ENCODE measurements at regions not wholly inside any gene's neighbourhood (a gene's known extent, or its start where the extent isn't known, plus 50 kb on each side); places are given as distances from the start of the nearest gene placed in this dataset.
"Not testable (repeated sequence)": the region's sequence is repeated elsewhere in the genome, so short reads cannot be mapped to it uniquely, and the experiment has no call there.

GRCh38 chr14:55819610-55820304, 239.8 kb downstream of the KTN1 start:
- Histone ChIP-seq H3K4me3 (ENCODE audit: low read length in 2 of 2) (no peak overlapping the region), H3K36me3 (ENCODE audit: control insufficient read depth in 2 of 2, insufficient read depth in 2 of 2, low read length in 2 of 2) (no peaks in the 10 kb centered on the region), H3K27me3 (ENCODE audit: control insufficient read depth in 2 of 2, insufficient read depth in 2 of 2, low read length in 2 of 2) (no peaks in the 10 kb centered on the region), H3K4me1 (ENCODE audit: control insufficient read depth in 2 of 2, insufficient read depth in 2 of 2, low read length in 2 of 2) (no peaks in the 10 kb centered on the region), H3K27ac (ENCODE audit: low read depth in 2 of 2, low read length in 2 of 2) (no peak overlapping the region), H3K9me3 (ENCODE audit: control insufficient read depth in 2 of 2, low read length in 2 of 2) (peaks cover 0 to 4% of the 10 kb centered on the region in 2 donors), H3K9ac (ENCODE audit: low read depth in 1 of 2, low read length in 2 of 2) (no peak overlapping the region)

- no peaks in the 10 kb centered on the region for H3K4me1 ChIP-seq (ENCODE audit: control insufficient read depth in 2 of 2, insufficient read depth in 2 of 2, low read length in 2 of 2)
- H3K4me3 ChIP-seq (ENCODE audit: low read length in 2 of 2) = no peak overlapping the region
- H3K27me3 ChIP-seq (ENCODE audit: control insufficient read depth in 2 of 2, insufficient read depth in 2 of 2, low read length in 2 of 2) = no peaks in the 10 kb centered on the region
These were observed 242.9 kb downstream of the KTN1 start for GRCh38 chr14:55822906-55823305.

GRCh38 chr14:55832122-55832911, 252.3 kb downstream of the KTN1 start:
- Histone ChIP-seq H3K4me1 (ENCODE audit: control insufficient read depth in 2 of 2, insufficient read depth in 2 of 2, low read length in 2 of 2) (peaks cover 0 to 12% of the 10 kb centered on the region in 2 donors), H3K4me3 (ENCODE audit: low read length in 2 of 2) (peak overlapping the region; percentile 44 to 66), H3K36me3 (ENCODE audit: control insufficient read depth in 2 of 2, insufficient read depth in 2 of 2, low read length in 2 of 2) (no peaks in the 10 kb centered on the region), H3K9ac (ENCODE audit: low read depth in 1 of 2, low read length in 2 of 2) (peak overlapping the region in 1 of 2 donors; percentile 60), H3K27ac (ENCODE audit: low read depth in 2 of 2, low read length in 2 of 2) (peak overlapping the region; percentile 53 to 78), H3K9me3 (ENCODE audit: control insufficient read depth in 2 of 2, low read length in 2 of 2) (no peaks in the 10 kb centered on the region), H3K27me3 (ENCODE audit: control insufficient read depth in 2 of 2, insufficient read depth in 2 of 2, low read length in 2 of 2) (no peaks in the 10 kb centered on the region)

More at GRCh38 chr14:55822906-55823305, 242.9 kb downstream of the KTN1 start:
- H3K27ac ChIP-seq (ENCODE audit: low read depth in 2 of 2, low read length in 2 of 2) = no peak overlapping the region
- no peak overlapping the region for H3K9ac ChIP-seq (ENCODE audit: low read depth in 1 of 2, low read length in 2 of 2)
- H3K36me3 ChIP-seq (ENCODE audit: control insufficient read depth in 2 of 2, insufficient read depth in 2 of 2, low read length in 2 of 2) = no peaks in the 10 kb centered on the region
- H3K9me3 ChIP-seq (ENCODE audit: control insufficient read depth in 2 of 2, low read length in 2 of 2) = peaks cover 0 to 4% of the 10 kb centered on the region in 2 donors

GRCh38 chr14:55832974-55833373, 253.0 kb downstream of the KTN1 start:
- H3K9ac ChIP-seq (ENCODE audit: low read depth in 1 of 2, low read length in 2 of 2) = no peak overlapping the region
- H3K27ac ChIP-seq (ENCODE audit: low read depth in 2 of 2, low read length in 2 of 2) = peak overlapping the region in 1 of 2 donors; percentile 78
- no peaks in the 10 kb centered on the region for H3K27me3 ChIP-seq (ENCODE audit: control insufficient read depth in 2 of 2, insufficient read depth in 2 of 2, low read length in 2 of 2)
- no peaks in the 10 kb centered on the region for H3K36me3 ChIP-seq (ENCODE audit: control insufficient read depth in 2 of 2, insufficient read depth in 2 of 2, low read length in 2 of 2)
- no peaks in the 10 kb centered on the region for H3K9me3 ChIP-seq (ENCODE audit: control insufficient read depth in 2 of 2, low read length in 2 of 2)
- peak overlapping the region in 1 of 2 donors; percentile 66 for H3K4me3 ChIP-seq (ENCODE audit: low read length in 2 of 2)
- H3K4me1 ChIP-seq (ENCODE audit: control insufficient read depth in 2 of 2, insufficient read depth in 2 of 2, low read length in 2 of 2) = peaks cover 0 to 12% of the 10 kb centered on the region in 2 donors

GRCh38 chr14:55834390-55834789, 254.4 kb downstream of the KTN1 start:
- no peak overlapping the region for H3K4me3 ChIP-seq (ENCODE audit: low read length in 2 of 2)
- H3K9ac ChIP-seq (ENCODE audit: low read depth in 1 of 2, low read length in 2 of 2) = no peak overlapping the region
- H3K4me1 ChIP-seq (ENCODE audit: control insufficient read depth in 2 of 2, insufficient read depth in 2 of 2, low read length in 2 of 2) = peaks cover 0 to 12% of the 10 kb centered on the region in 2 donors
- H3K9me3 ChIP-seq (ENCODE audit: control insufficient read depth in 2 of 2, low read length in 2 of 2) = no peaks in the 10 kb centered on the region
- H3K36me3 ChIP-seq (ENCODE audit: control insufficient read depth in 2 of 2, insufficient read depth in 2 of 2, low read length in 2 of 2) = no peaks in the 10 kb centered on the region
- H3K27me3 ChIP-seq (ENCODE audit: control insufficient read depth in 2 of 2, insufficient read depth in 2 of 2, low read length in 2 of 2) = no peaks in the 10 kb centered on the region
- no peak overlapping the region for H3K27ac ChIP-seq (ENCODE audit: low read depth in 2 of 2, low read length in 2 of 2)

GRCh38 chr14:55835985-55836384, 256.0 kb downstream of the KTN1 start:
- H3K27me3 ChIP-seq (ENCODE audit: control insufficient read depth in 2 of 2, insufficient read depth in 2 of 2, low read length in 2 of 2) = no peaks in the 10 kb centered on the region
- no peak overlapping the region for H3K9ac ChIP-seq (ENCODE audit: low read depth in 1 of 2, low read length in 2 of 2)
- no peaks in the 10 kb centered on the region for H3K36me3 ChIP-seq (ENCODE audit: control insufficient read depth in 2 of 2, insufficient read depth in 2 of 2, low read length in 2 of 2)
- H3K9me3 ChIP-seq (ENCODE audit: control insufficient read depth in 2 of 2, low read length in 2 of 2) = no peaks in the 10 kb centered on the region
- peaks cover 0 to 12% of the 10 kb centered on the region in 2 donors for H3K4me1 ChIP-seq (ENCODE audit: control insufficient read depth in 2 of 2, insufficient read depth in 2 of 2, low read length in 2 of 2)
- no peak overlapping the region for H3K4me3 ChIP-seq (ENCODE audit: low read length in 2 of 2)
- H3K27ac ChIP-seq (ENCODE audit: low read depth in 2 of 2, low read length in 2 of 2) = no peak overlapping the region

GRCh38 chr14:55837467-55837866, 257.5 kb downstream of the KTN1 start:
- no peak overlapping the region for H3K9ac ChIP-seq (ENCODE audit: low read depth in 1 of 2, low read length in 2 of 2)
- peaks cover 0 to under 1% of the 10 kb centered on the region in 2 donors for H3K4me1 ChIP-seq (ENCODE audit: control insufficient read depth in 2 of 2, insufficient read depth in 2 of 2, low read length in 2 of 2)
- H3K4me3 ChIP-seq (ENCODE audit: low read length in 2 of 2) = no peak overlapping the region
- no peaks in the 10 kb centered on the region for H3K9me3 ChIP-seq (ENCODE audit: control insufficient read depth in 2 of 2, low read length in 2 of 2)
- H3K36me3 ChIP-seq (ENCODE audit: control insufficient read depth in 2 of 2, insufficient read depth in 2 of 2, low read length in 2 of 2) = no peaks in the 10 kb centered on the region
- H3K27me3 ChIP-seq (ENCODE audit: control insufficient read depth in 2 of 2, insufficient read depth in 2 of 2, low read length in 2 of 2) = no peaks in the 10 kb centered on the region
- H3K27ac ChIP-seq (ENCODE audit: low read depth in 2 of 2, low read length in 2 of 2) = no peak overlapping the region

GRCh38 chr14:55838529-55839052, 258.6 kb downstream of the KTN1 start:
- Histone ChIP-seq H3K9me3 (ENCODE audit: control insufficient read depth in 2 of 2, low read length in 2 of 2) (no peaks in the 10 kb centered on the region), H3K9ac (ENCODE audit: low read depth in 1 of 2, low read length in 2 of 2) (no peak overlapping the region), H3K4me1 (ENCODE audit: control insufficient read depth in 2 of 2, insufficient read depth in 2 of 2, low read length in 2 of 2) (no peaks in the 10 kb centered on the region), H3K27ac (ENCODE audit: low read depth in 2 of 2, low read length in 2 of 2) (no peak overlapping the region), H3K4me3 (ENCODE audit: low read length in 2 of 2) (no peak overlapping the region), H3K36me3 (ENCODE audit: control insufficient read depth in 2 of 2, insufficient read depth in 2 of 2, low read length in 2 of 2) (no peaks in the 10 kb centered on the region), H3K27me3 (ENCODE audit: control insufficient read depth in 2 of 2, insufficient read depth in 2 of 2, low read length in 2 of 2) (no peaks in the 10 kb centered on the region)

GRCh38 chr14:55839301-55839947, 259.4 kb downstream of the KTN1 start:
- not testable (repeated sequence) for H3K36me3 ChIP-seq (ENCODE audit: control insufficient read depth in 2 of 2, insufficient read depth in 2 of 2, low read length in 2 of 2); H3K4me3 ChIP-seq (ENCODE audit: low read length in 2 of 2); H3K27me3 ChIP-seq (ENCODE audit: control insufficient read depth in 2 of 2, insufficient read depth in 2 of 2, low read length in 2 of 2); H3K9ac ChIP-seq (ENCODE audit: low read depth in 1 of 2, low read length in 2 of 2); H3K4me1 ChIP-seq (ENCODE audit: control insufficient read depth in 2 of 2, insufficient read depth in 2 of 2, low read length in 2 of 2); H3K9me3 ChIP-seq (ENCODE audit: control insufficient read depth in 2 of 2, low read length in 2 of 2); H3K27ac ChIP-seq (ENCODE audit: low read depth in 2 of 2, low read length in 2 of 2)

- H3K9ac ChIP-seq (ENCODE audit: low read depth in 1 of 2, low read length in 2 of 2) = no peak overlapping the region
- no peaks in the 10 kb centered on the region for H3K36me3 ChIP-seq (ENCODE audit: control insufficient read depth in 2 of 2, insufficient read depth in 2 of 2, low read length in 2 of 2)
- peaks cover 0 to 4% of the 10 kb centered on the region in 2 donors for H3K4me1 ChIP-seq (ENCODE audit: control insufficient read depth in 2 of 2, insufficient read depth in 2 of 2, low read length in 2 of 2)
- H3K9me3 ChIP-seq (ENCODE audit: control insufficient read depth in 2 of 2, low read length in 2 of 2) = no peaks in the 10 kb centered on the region
- no peak overlapping the region for H3K27ac ChIP-seq (ENCODE audit: low read depth in 2 of 2, low read length in 2 of 2)
- H3K4me3 ChIP-seq (ENCODE audit: low read length in 2 of 2) = no peak overlapping the region
- no peaks in the 10 kb centered on the region for H3K27me3 ChIP-seq (ENCODE audit: control insufficient read depth in 2 of 2, insufficient read depth in 2 of 2, low read length in 2 of 2)
These were observed 260.8 kb downstream of the KTN1 start for GRCh38 chr14:55840821-55841220.
